ENCODE measurements at regions not wholly inside any gene's neighbourhood (a gene's known extent, or its start where the extent isn't known, plus 50 kb on each side); places are given as distances from the start of the nearest gene placed in this dataset.

DNA sequence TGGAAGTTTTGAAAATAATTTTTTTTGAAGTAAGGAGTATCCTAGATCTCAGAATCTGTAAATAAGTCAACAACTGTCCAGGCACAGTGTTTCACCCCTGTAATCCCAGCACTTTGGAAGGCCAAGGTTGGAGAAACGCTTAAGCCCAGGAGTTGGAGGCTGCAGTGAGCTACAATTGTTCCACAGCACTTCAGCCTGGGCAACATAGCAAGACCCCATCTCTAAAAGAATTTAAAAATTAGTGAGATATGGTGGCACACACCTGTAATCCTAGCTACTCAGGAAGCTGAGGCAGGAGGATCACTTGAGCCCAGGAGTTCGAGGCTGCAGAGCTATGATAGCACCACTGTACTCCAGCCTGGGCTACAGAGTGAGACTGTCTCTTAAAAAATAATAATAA is 87.2 kb upstream of the ZNF507 start:
- H3K4me3 ChIP-seq (ENCODE audit: low read depth in 1 of 2, low read length in 1 of 2), result no peak overlapping the region
- no peaks in the 10 kb centered on the region for H3K27me3 ChIP-seq
- TF ChIP-seq, protein P1, sequence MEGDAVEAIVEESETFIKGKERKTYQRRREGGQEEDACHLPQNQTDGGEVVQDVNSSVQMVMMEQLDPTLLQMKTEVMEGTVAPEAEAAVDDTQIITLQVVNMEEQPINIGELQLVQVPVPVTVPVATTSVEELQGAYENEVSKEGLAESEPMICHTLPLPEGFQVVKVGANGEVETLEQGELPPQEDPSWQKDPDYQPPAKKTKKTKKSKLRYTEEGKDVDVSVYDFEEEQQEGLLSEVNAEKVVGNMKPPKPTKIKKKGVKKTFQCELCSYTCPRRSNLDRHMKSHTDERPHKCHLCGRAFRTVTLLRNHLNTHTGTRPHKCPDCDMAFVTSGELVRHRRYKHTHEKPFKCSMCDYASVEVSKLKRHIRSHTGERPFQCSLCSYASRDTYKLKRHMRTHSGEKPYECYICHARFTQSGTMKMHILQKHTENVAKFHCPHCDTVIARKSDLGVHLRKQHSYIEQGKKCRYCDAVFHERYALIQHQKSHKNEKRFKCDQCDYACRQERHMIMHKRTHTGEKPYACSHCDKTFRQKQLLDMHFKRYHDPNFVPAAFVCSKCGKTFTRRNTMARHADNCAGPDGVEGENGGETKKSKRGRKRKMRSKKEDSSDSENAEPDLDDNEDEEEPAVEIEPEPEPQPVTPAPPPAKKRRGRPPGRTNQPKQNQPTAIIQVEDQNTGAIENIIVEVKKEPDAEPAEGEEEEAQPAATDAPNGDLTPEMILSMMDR (IDR thresholded peaks at IDR 0.05), result no peak
- H3K36me3 ChIP-seq, result no peaks in the 10 kb centered on the region
- H3K4me1 ChIP-seq (ENCODE audit: control insufficient read depth in 1 of 2, insufficient read depth in 1 of 2, low read depth in 1 of 2, low read length in 1 of 2), result no peaks in the 10 kb centered on the region
- H3K27ac ChIP-seq, result no peak overlapping the region
- no peaks in the 10 kb centered on the region for H3K9me3 ChIP-seq

DNA sequence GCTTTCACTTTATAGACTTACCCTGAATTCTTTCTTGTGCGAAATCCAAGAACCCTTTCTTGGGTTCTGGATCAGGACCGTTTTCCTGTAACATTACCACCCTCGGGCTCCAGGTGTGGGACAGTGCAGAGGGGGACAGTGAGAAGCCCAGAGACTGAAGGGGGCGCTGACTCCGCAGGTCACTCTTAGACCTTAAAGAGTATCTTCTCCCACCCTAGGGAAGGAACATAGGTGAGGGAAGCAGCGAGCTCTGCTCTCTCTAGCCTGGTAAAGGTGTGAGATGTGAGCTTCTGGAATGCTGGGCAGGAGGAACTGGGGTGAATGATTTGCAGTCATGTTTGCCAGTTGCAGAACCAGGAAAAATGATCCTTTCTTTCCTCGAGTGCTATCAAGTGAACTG is 80.8 kb upstream of the ZNF507 start:
- TF ChIP-seq, protein P1 (IDR thresholded peaks at IDR 0.05), result no peak
- Histone ChIP-seq H3K27me3 (peaks cover 13% of the 10 kb centered on the region), H3K36me3 (no peaks in the 10 kb centered on the region), H3K9me3 (no peaks in the 10 kb centered on the region), H3K4me1 (ENCODE audit: control insufficient read depth in 1 of 2, insufficient read depth in 1 of 2, low read depth in 1 of 2, low read length in 1 of 2) (no peaks in the 10 kb centered on the region), H3K4me3 (ENCODE audit: low read depth in 1 of 2, low read length in 1 of 2) (no peak overlapping the region), H3K27ac (no peak overlapping the region)

DNA sequence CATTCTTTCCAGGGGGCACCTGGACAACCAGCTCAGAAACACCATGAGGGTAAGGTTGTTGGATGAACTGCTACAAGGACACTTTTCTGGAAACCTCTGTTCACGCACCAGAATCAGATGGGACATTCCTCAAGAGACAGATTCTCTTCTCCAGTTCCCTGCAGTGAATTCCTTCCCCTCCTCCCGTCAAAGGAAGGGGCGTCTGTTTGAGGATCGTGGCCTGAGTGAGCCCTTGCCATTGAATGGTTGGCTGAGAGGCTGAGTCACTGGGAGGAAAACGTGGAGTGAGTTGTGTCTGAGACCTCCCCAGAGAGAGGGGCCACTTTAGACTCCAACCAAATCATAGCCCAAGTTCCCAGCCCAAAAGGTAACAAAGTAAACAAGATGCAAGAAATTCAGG is 79.4 kb upstream of the ZNF507 start:
- Histone ChIP-seq H3K36me3 (no peaks in the 10 kb centered on the region), H3K27ac (no peak overlapping the region), H3K4me1 (ENCODE audit: control insufficient read depth in 1 of 2, insufficient read depth in 1 of 2, low read depth in 1 of 2, low read length in 1 of 2) (no peaks in the 10 kb centered on the region), H3K4me3 (ENCODE audit: low read depth in 1 of 2, low read length in 1 of 2) (no peak overlapping the region), H3K9me3 (no peaks in the 10 kb centered on the region), H3K27me3 (peaks cover 13% of the 10 kb centered on the region)
- TF ChIP-seq, protein P1 (IDR thresholded peaks at IDR 0.05), result no peak

DNA sequence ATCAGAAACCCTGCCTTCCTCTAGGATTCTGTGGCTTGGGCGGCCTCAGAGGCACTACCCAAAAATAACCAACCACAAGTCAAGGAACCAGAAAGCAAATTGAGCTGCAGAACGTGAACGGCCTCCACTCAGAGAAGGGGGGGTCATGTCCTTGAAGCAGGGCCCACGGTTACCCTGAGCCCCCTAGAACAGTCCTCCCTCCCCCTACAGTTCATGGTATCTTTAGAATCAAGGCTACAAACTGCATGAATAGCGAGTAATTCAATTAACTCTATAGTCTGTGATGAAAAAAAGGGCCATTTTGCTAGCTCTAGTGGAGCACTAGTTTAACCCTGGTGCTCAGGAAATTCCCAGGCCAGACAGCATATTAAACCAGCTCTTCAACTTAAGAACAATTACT is 79.0 kb upstream of the ZNF507 start:
- H3K27ac ChIP-seq, result no peak overlapping the region
- TF ChIP-seq, protein P1 (IDR thresholded peaks at IDR 0.05), result no peak
- H3K4me3 ChIP-seq (ENCODE audit: low read depth in 1 of 2, low read length in 1 of 2), result no peak overlapping the region
- no peaks in the 10 kb centered on the region for H3K36me3 ChIP-seq
- H3K4me1 ChIP-seq (ENCODE audit: control insufficient read depth in 1 of 2, insufficient read depth in 1 of 2, low read depth in 1 of 2, low read length in 1 of 2), result no peaks in the 10 kb centered on the region
- peaks cover 13% of the 10 kb centered on the region for H3K27me3 ChIP-seq
- H3K9me3 ChIP-seq, result no peaks in the 10 kb centered on the region

DNA sequence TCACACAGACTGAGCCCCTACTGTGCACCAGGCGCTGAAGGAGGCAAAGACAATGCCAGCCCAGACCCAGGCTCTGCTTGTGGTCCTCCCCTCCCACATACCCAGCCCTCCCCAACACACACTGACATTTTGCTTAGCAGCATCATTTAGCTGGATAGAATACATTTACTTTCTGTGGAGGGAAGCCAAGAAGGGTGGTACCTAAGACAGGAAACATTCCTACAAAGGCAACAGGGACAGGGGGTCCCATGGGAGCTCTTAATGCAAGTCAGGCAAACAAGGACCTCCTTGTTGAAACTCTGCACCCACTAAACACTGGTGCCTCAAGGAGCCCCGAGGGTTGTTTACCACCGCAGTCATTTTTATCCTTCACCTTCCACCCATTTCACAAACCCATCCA is 77.0 kb upstream of the ZNF507 start:
- TF ChIP-seq, protein P1 (IDR thresholded peaks at IDR 0.05), result no peak
- Histone ChIP-seq H3K36me3 (no peaks in the 10 kb centered on the region), H3K4me3 (ENCODE audit: low read depth in 1 of 2, low read length in 1 of 2) (no peak overlapping the region), H3K27me3 (peaks cover 13% of the 10 kb centered on the region), H3K4me1 (ENCODE audit: control insufficient read depth in 1 of 2, insufficient read depth in 1 of 2, low read depth in 1 of 2, low read length in 1 of 2) (no peaks in the 10 kb centered on the region), H3K9me3 (no peaks in the 10 kb centered on the region), H3K27ac (no peak overlapping the region)

DNA sequence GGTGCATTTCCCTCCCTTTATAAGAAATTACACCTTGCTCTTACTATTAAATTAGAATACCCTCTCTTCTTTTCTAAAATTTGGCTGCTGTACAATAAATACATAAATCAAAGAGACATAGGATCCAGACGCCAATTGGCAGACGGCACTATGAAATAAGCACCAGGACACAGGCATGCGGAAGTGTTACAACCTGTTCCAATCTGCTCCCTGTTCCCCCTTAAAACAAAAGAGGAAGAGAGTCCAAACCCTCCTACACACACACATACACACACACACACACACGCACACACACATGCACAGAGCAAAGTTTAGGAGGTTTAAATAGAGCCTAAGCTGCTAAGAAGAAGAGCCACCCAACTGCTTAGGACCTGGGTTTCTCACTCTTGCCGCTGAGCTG is 75.6 kb upstream of the ZNF507 start:
- H3K9me3 ChIP-seq, result no peaks in the 10 kb centered on the region

More for the DNA sequence above, 75.6 kb upstream of the ZNF507 start:
- no peaks in the 10 kb centered on the region for H3K4me1 ChIP-seq (ENCODE audit: control insufficient read depth in 1 of 2, insufficient read depth in 1 of 2, low read depth in 1 of 2, low read length in 1 of 2)
- H3K36me3 ChIP-seq, result no peaks in the 10 kb centered on the region
- H3K27ac ChIP-seq, result no peak overlapping the region
- peaks cover 13% of the 10 kb centered on the region for H3K27me3 ChIP-seq
- TF ChIP-seq, protein P1 (IDR thresholded peaks at IDR 0.05), result no peak
- H3K4me3 ChIP-seq (ENCODE audit: low read depth in 1 of 2, low read length in 1 of 2), result no peak overlapping the region
